SK-N-SH treated with all-trans-retinoic acid at 6 μM for 48 hours (cell line): ENCODE measurements at regions not wholly inside any gene's neighbourhood (a gene's known extent, or its start where the extent isn't known, plus 50 kb on each side); places are given as distances from the start of the nearest gene placed in this dataset.

Experiments used
- ATAC-seq: fragments of 200-7000 bp; cut with Tn5 transposase; 3 replicates; pipeline ENCODE4 v1.9.1; 2020; ENCODE audit warnings: mild to moderate bottlenecking, moderate library complexity
- ARNTL ChIP-seq: fragments of 450-650 bp; formaldehyde crosslinking; IDR thresholded peaks from 2 replicates; pipeline ENCODE4 v1.5.0; 2020; ENCODE audit warnings: low read depth, mild to moderate bottlenecking, moderate library complexity, borderline replicate concordance
- BACH2 ChIP-seq: fragments of 250-450 bp; sonication (Bioruptor Pico); IDR thresholded peaks from 2 replicates; pipeline ENCODE4 v1.9.0; 2021; ENCODE audit warnings: mild to moderate bottlenecking, borderline replicate concordance
- CSDC2 ChIP-seq: fragments of 250-450 bp; sonication (Bioruptor Pico); IDR thresholded peaks from 2 replicates; pipeline ENCODE4 v1.5.0; 2020; ENCODE audit warnings: mild to moderate bottlenecking, moderate library complexity
- CSRNP3 ChIP-seq: fragments of 250-450 bp; sonication (Bioruptor Pico); IDR thresholded peaks from 2 replicates; pipeline ENCODE4 v1.5.1; 2021; ENCODE audit warnings: mild to moderate bottlenecking, moderate library complexity
- ESRRG ChIP-seq: fragments of 250-450 bp; sonication (Bioruptor Pico); IDR thresholded peaks from 2 replicates; pipeline ENCODE4 v1.6.1; 2021; ENCODE audit warnings: mild to moderate bottlenecking
- GLIS3 ChIP-seq: fragments of 250-450 bp; sonication (Bioruptor Pico); IDR thresholded peaks from 2 replicates; pipeline ENCODE4 v1.5.0; 2020; ENCODE audit warnings: mild to moderate bottlenecking, moderate library complexity
- ISL1 ChIP-seq: fragments of 250-450 bp; sonication (Bioruptor Pico); IDR thresholded peaks from 2 replicates; pipeline ENCODE4 v2.1.2; 2022; ENCODE audit warnings: mild to moderate bottlenecking, moderate library complexity
- OSR1 ChIP-seq: fragments of 250-450 bp; sonication (Bioruptor Pico); IDR thresholded peaks from 2 replicates; pipeline ENCODE4 v1.8.0; 2022; ENCODE audit warnings: moderate library complexity, mild to moderate bottlenecking, inconsistent platforms
- PATZ1 ChIP-seq: fragments of 250-450 bp; sonication (Bioruptor Pico); IDR thresholded peaks from 2 replicates; pipeline ENCODE4 v1.8.0; 2020; ENCODE audit warnings: mild to moderate bottlenecking, moderate library complexity, borderline replicate concordance
- POU6F1 ChIP-seq: fragments of 250-450 bp; sonication (Bioruptor Pico); IDR thresholded peaks from 2 replicates; pipeline ENCODE4 v1.8.0; 2021; ENCODE audit warnings: low read depth, mild to moderate bottlenecking, moderate library complexity, borderline replicate concordance
- PPARA ChIP-seq: fragments of 250-450 bp; sonication (Bioruptor Pico); IDR thresholded peaks from 2 replicates; pipeline ENCODE4 v1.5.0; 2020; ENCODE audit warnings: mild to moderate bottlenecking, borderline replicate concordance
- SNAI2 ChIP-seq: fragments of 250-450 bp; sonication (Bioruptor Pico); IDR thresholded peaks from 2 replicates; pipeline ENCODE4 v1.5.0; 2020; ENCODE audit warnings: mild to moderate bottlenecking, moderate library complexity
- TCF4 ChIP-seq: fragments of 250-450 bp; sonication (Bioruptor Pico); IDR thresholded peaks from 2 replicates; pipeline ENCODE4 v1.8.0; 2021; ENCODE audit warnings: mild to moderate bottlenecking, moderate library complexity, borderline replicate concordance
- TOX ChIP-seq: fragments of 250-450 bp; sonication (Bioruptor Pico); IDR thresholded peaks from 2 replicates; pipeline ENCODE4 v1.8.0; 2021; ENCODE audit warnings: mild to moderate bottlenecking, moderate library complexity, borderline replicate concordance
- TSHZ2 ChIP-seq: fragments of 250-450 bp; sonication (Bioruptor Pico); IDR thresholded peaks from 2 replicates; pipeline ENCODE4 v1.5.0; 2020; ENCODE audit warnings: mild to moderate bottlenecking, moderate library complexity
- ZC3H10 ChIP-seq: fragments of 250-450 bp; sonication (Bioruptor Pico); IDR thresholded peaks from 2 replicates; pipeline ENCODE4 v1.5.1; 2021; ENCODE audit warnings: mild to moderate bottlenecking, moderate library complexity
- ZFP3 ChIP-seq: fragments of 250-450 bp; sonication (Bioruptor Pico); IDR thresholded peaks from 2 replicates; pipeline ENCODE4 v1.5.0; 2020; ENCODE audit warnings: mild to moderate bottlenecking, moderate library complexity
- ZNF565 ChIP-seq: fragments of 450-650 bp; formaldehyde crosslinking; conservative IDR thresholded peaks from 2 replicates; pipeline ENCODE4 v1.5.0; 2020; ENCODE audit warnings: low read depth, mild to moderate bottlenecking, moderate library complexity
- ZNF70 ChIP-seq: fragments of 450-650 bp; formaldehyde crosslinking; IDR thresholded peaks from 2 replicates; pipeline ENCODE4 v1.5.0; 2020; ENCODE audit warnings: mild to moderate bottlenecking, moderate library complexity
- ZNF8 ChIP-seq: fragments of 450-650 bp; formaldehyde crosslinking; IDR thresholded peaks from 2 replicates; pipeline ENCODE4 v1.5.0; 2020; ENCODE audit warnings: mild to moderate bottlenecking, moderate library complexity

GRCh38 chr12:67887065-67887464 is 102.2 kb upstream of the IFNG-AS1 start:
- no peak for ATAC-seq
- TF ChIP-seq GLIS3 (no peak), CSRNP3 (CRISPR knock-in tag) (no peak), ESRRG (CRISPR knock-in tag) (no peak), POU6F1 (CRISPR knock-in tag) (no peak), BACH2 (CRISPR knock-in tag) (no peak), TCF4 (CRISPR knock-in tag) (no peak), ZC3H10 (CRISPR knock-in tag) (no peak), ISL1 (CRISPR knock-in tag) (no peak), ZNF70 (no peak), ZNF565 (no peak), CSDC2 (CRISPR knock-in tag) (no peak), ARNTL (CRISPR knock-in tag) (no peak), SNAI2 (CRISPR knock-in tag) (no peak), PATZ1 (no peak)

GRCh38 chr12:67889931-67890330 is 99.3 kb upstream of the IFNG-AS1 start:
- no peak for ATAC-seq
- TF ChIP-seq OSR1 (CRISPR knock-in tag) (no peak), GLIS3 (no peak), ZNF70 (no peak), PATZ1 (no peak), ZFP3 (CRISPR knock-in tag) (no peak), ZNF8 (CRISPR knock-in tag) (no peak), TOX (no peak), ARNTL (CRISPR knock-in tag) (no peak)
- TF ChIP-seq, all 23 proteins: peak for 0

GRCh38 chr12:67890726-67891258 is 98.5 kb upstream of the IFNG-AS1 start:
- TF ChIP-seq TCF4 (CRISPR knock-in tag) (no peak), PPARA (CRISPR knock-in tag) (no peak), ISL1 (CRISPR knock-in tag) (no peak), CSDC2 (CRISPR knock-in tag) (no peak), TSHZ2 (CRISPR knock-in tag) (no peak), BACH2 (CRISPR knock-in tag) (no peak)
- no peak for ATAC-seq
